ENCODE measurements at regions not wholly inside any gene's neighbourhood (a gene's known extent, or its start where the extent isn't known, plus 50 kb on each side); places are given as distances from the start of the nearest gene placed in this dataset.

GRCh38 chr2:228902176-228902575 lies 368.9 kb downstream of the PID1 start:
- TF ChIP-seq CTCF (IDR thresholded peaks at IDR 0.05) (no peak), POLR2AphosphoS5 (IDR thresholded peaks at IDR 0.05) (no peak), EP300 (IDR thresholded peaks at IDR 0.05) (no peak), POLR2A (IDR thresholded peaks at IDR 0.05) (no peak)

Measured in sigmoid colon (tissue), 4 donors.